Ishikawa (cell line): ENCODE measurements at regions not wholly inside any gene's neighbourhood (a gene's known extent, or its start where the extent isn't known, plus 50 kb on each side); places are given as distances from the start of the nearest gene placed in this dataset.

Experiments
- CEBPB ChIP-seq: IDR thresholded peaks from 2 replicates; pipeline ENCODE4 v1.6.1; 2012
- CREB1 ChIP-seq: IDR thresholded peaks from 2 replicates; pipeline ENCODE4 v1.6.1; 2012; ENCODE audit warnings: low read depth
- EGR1 ChIP-seq: IDR thresholded peaks from 2 replicates; pipeline ENCODE4 v1.6.1; 2012
- EP300 ChIP-seq: IDR thresholded peaks from 2 replicates; pipeline ENCODE4 v1.6.1; 2012; ENCODE audit warnings: borderline replicate concordance
- FOXM1 ChIP-seq: IDR thresholded peaks from 2 replicates; pipeline ENCODE4 v1.6.1; 2012; ENCODE audit warnings: low read depth, borderline replicate concordance
- NFIC ChIP-seq: IDR thresholded peaks from 2 replicates; pipeline ENCODE4 v1.6.1; 2012
- RAD21 ChIP-seq: IDR thresholded peaks from 2 replicates; pipeline ENCODE4 v1.6.1; 2012; ENCODE audit warnings: low read depth
- TAF1 ChIP-seq: IDR thresholded peaks from 2 replicates; pipeline ENCODE4 v1.6.1; 2012; ENCODE audit warnings: low read depth, mild to moderate bottlenecking
- TCF12 ChIP-seq: IDR thresholded peaks from 2 replicates; pipeline ENCODE4 v1.6.1; 2012; ENCODE audit warnings: low read depth
- TEAD4 ChIP-seq: IDR thresholded peaks from 2 replicates; pipeline ENCODE4 v1.6.1; 2012
- YY1 ChIP-seq: IDR thresholded peaks from 2 replicates; pipeline ENCODE4 v1.6.1; 2012; ENCODE audit warnings: low read depth
- ZBTB7A ChIP-seq: IDR thresholded peaks from 2 replicates; pipeline ENCODE4 v1.6.1; 2012; ENCODE audit warnings: low read depth
- TF ChIP-seq, protein P1 (sequence below): IDR thresholded peaks from 2 replicates; pipeline ENCODE4 v1.6.1; 2012
- TF ChIP-seq, protein P2 (sequence below): IDR thresholded peaks from 2 replicates; pipeline ENCODE4 v1.6.1; 2012; ENCODE audit warnings: low read depth, mild to moderate bottlenecking
- TF ChIP-seq, protein P3 (sequence below): IDR thresholded peaks from 2 replicates; pipeline ENCODE4 v1.6.1; 2012

DNA sequence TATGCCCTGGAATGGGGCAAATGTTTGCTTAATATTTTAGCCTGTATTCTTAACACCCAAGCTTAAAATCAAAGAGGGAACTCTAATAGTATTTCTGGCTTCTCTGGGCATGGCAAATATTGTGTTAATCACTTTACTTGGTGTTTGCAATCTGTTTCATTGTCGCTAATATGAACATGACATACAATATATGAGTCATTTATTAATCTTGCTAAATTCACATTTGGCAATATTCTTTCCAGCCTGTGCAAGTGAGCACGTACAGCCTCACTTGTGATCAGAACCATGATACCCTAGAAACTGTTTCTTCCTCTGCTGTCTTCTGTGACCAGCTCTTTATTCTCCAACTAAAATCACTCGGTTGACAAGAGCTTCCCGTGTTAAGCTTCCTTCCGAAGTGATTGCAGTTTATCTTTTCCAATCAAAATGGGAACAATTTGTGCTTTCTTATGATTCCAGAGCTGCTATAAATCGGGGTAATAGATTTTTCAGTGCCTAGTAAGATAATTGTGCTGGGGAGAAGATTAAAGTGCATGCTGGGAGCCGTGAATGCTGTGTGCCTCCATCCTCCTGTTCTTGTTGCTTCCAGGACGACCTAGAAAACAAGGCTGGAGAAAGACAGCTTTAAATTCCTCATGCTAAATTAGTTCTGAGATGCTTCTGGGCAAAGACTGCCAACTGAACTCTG lies 153.0 kb upstream of the TMTC4 start:
- TF ChIP-seq CREB1 (no peak), TCF12 (no peak), CEBPB (no peak), NFIC (no peak)
- TF ChIP-seq, protein P1, sequence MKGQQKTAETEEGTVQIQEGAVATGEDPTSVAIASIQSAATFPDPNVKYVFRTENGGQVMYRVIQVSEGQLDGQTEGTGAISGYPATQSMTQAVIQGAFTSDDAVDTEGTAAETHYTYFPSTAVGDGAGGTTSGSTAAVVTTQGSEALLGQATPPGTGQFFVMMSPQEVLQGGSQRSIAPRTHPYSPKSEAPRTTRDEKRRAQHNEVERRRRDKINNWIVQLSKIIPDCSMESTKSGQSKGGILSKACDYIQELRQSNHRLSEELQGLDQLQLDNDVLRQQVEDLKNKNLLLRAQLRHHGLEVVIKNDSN: no peak

DNA sequence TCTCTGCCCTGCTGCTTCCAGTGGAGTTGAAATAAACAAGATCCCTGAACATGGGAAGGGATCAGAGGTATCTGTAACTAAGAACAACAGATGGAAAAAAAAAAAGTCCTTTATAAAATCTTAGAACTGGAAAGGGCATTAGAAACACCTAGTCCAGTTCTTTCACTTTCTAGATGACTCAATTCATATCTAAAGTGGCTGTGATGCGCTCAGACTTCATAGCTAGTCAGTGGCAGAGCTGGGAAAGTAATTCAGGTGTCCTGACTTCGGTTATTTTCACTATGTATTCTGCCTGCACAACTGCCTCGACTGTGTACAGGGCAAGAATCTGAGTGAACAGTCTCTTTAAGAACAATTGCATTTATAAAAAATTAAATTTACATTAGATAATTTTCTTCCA lies 151.8 kb upstream of the TMTC4 start:
- TF ChIP-seq NFIC: no peak
- no peak for TF ChIP-seq TAF1
- TF ChIP-seq, protein P1: no peak
- TF ChIP-seq EGR1: no peak
- TF ChIP-seq EP300: no peak
- no peak for TF ChIP-seq TCF12
- no peak for TF ChIP-seq RAD21
- TF ChIP-seq CEBPB: no peak
- TF ChIP-seq, protein P2, sequence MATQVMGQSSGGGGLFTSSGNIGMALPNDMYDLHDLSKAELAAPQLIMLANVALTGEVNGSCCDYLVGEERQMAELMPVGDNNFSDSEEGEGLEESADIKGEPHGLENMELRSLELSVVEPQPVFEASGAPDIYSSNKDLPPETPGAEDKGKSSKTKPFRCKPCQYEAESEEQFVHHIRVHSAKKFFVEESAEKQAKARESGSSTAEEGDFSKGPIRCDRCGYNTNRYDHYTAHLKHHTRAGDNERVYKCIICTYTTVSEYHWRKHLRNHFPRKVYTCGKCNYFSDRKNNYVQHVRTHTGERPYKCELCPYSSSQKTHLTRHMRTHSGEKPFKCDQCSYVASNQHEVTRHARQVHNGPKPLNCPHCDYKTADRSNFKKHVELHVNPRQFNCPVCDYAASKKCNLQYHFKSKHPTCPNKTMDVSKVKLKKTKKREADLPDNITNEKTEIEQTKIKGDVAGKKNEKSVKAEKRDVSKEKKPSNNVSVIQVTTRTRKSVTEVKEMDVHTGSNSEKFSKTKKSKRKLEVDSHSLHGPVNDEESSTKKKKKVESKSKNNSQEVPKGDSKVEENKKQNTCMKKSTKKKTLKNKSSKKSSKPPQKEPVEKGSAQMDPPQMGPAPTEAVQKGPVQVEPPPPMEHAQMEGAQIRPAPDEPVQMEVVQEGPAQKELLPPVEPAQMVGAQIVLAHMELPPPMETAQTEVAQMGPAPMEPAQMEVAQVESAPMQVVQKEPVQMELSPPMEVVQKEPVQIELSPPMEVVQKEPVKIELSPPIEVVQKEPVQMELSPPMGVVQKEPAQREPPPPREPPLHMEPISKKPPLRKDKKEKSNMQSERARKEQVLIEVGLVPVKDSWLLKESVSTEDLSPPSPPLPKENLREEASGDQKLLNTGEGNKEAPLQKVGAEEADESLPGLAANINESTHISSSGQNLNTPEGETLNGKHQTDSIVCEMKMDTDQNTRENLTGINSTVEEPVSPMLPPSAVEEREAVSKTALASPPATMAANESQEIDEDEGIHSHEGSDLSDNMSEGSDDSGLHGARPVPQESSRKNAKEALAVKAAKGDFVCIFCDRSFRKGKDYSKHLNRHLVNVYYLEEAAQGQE: no peak
- no peak for TF ChIP-seq ZBTB7A
- no peak for TF ChIP-seq FOXM1
- no peak for TF ChIP-seq YY1
- no peak for TF ChIP-seq CREB1
- no peak for TF ChIP-seq TEAD4
- TF ChIP-seq, protein P3, sequence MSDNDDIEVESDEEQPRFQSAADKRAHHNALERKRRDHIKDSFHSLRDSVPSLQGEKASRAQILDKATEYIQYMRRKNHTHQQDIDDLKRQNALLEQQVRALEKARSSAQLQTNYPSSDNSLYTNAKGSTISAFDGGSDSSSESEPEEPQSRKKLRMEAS: no peak

DNA sequence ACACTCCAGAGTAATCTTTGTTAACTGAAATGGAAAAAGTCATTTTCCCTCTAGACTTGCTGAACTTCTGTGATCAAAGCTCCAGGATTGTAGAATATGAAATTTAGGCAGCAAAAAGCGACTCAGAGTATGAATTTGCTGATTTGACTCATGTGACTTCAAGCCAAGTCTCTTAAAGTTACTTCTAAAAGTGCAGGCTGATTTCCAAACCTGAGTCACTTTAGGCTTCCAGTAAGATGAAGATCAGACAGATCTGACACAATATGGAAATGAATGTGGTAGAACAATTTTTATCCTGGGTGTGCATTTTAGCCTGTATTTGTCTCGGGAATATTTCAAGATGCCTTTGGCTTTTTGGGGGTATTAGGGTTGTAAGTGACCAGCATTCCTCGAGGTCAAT lies 151.0 kb upstream of the TMTC4 start:
- TF ChIP-seq, protein P1: no peak
- TF ChIP-seq TAF1: no peak

DNA sequence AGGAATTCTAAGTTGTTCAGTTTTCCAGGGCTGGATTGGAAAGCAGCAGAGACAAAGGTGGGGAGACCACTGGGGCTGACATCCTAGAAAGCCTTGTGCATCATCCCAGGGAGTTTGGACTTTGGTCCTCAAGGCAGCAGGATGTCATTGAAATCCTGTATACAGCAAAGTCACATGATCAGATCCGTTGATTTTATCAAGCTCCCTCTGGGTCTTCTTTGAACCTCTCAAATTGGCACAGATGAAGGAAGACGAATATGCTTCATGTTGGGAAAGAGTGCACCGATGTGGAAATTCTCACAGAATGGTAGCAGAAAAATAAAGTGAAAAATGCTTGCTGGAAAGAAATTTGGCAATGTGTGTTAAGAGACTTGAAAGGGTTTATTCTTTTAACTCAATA lies 149.8 kb upstream of the TMTC4 start:
- TF ChIP-seq TAF1 (no peak), EGR1 (no peak), CEBPB (no peak), EP300 (no peak), CREB1 (no peak), RAD21 (no peak), ZBTB7A (no peak), TEAD4 (no peak), NFIC (no peak)

DNA sequence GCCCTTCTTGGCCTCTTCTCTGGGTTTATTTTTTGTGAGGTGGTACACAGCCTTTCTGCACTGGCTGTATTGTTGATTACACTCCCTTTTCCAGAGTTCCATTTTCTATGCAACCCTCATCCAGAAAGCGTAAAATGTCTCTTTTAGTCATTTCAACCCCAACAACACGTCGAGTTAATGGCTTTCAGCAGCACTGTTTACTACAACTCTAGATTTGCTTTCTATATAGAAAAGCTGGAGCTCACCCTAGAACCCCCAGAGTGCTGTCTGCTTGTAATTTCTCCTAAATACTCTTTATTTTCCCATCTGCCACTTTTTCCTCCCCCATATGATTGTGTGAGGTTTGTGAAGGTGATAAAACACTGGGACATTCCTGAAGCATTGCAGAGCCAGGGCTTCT lies 148.9 kb upstream of the TMTC4 start:
- TF ChIP-seq RAD21 (no peak), NFIC (no peak), YY1 (no peak), EGR1 (no peak), CREB1 (no peak), TCF12 (no peak), FOXM1 (no peak), CEBPB (no peak)
- TF ChIP-seq, protein P2: no peak
- TF ChIP-seq, protein P1: no peak
- TF ChIP-seq, protein P3: no peak
